Testis (tissue), 2 donors: ENCODE measurements at regions not wholly inside any gene's neighbourhood (a gene's known extent, or its start where the extent isn't known, plus 50 kb on each side); places are given as distances from the start of the nearest gene placed in this dataset.

Experiments used
- CTCF ChIP-seq, 3 experiments: fragments of 450-650 bp in 2 of 3; fragments of 200-600 bp in 1 of 3; sonication (generic) in 1 of 3; IDR thresholded peaks; one replicate each; pipeline ENCODE4 v1.5.1; 2016 to 2019; ENCODE audit warnings: antibody characterized with exemption in 3 of 3, mild to moderate bottlenecking in 2 of 3, moderate library complexity in 1 of 3
- POLR2A ChIP-seq: fragments of 450-650 bp; IDR thresholded peaks from one replicate; pipeline ENCODE4 v1.6.1; 2017; ENCODE audit warnings: antibody characterized with exemption, mild to moderate bottlenecking, moderate library complexity

- TF ChIP-seq POLR2A (no peak), CTCF (IDR thresholded peaks at IDR 0.05) (no peak)
Observed at GRCh38 chr5:86917117-86917579, 299.4 kb downstream of the COX7C start.
